ENCODE measurements at regions not wholly inside any gene's neighbourhood (a gene's known extent, or its start where the extent isn't known, plus 50 kb on each side); places are given as distances from the start of the nearest gene placed in this dataset.

DNA sequence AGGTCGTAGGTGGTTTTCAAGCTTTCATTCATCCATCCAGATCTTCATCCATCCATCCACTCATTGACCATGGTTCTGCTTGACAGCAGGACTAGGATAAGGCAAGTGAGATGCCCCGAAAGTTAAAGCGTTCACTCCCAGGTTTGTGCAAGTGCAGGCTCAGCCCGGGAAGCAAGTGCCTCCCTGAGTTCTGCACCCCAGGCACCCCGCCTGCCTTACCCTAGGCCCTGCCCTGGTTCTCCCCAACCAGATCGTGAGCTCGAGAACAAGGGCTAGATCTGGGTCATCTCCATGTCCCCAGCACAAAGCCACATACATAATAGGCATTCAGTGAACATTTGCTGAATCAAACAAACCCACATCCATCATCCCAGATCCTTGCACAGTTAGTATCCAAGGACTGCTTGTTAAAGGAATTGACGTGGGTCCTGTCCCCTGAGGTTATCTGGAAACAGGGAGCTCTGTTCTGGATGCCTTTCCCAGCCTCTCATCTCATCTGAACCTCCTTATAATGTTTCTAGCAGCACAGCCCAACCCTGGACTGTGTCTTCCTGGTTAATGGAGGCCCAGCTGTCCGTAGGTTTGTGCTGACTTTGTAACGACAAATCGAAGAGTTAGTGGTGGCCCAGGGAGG, 116.1 kb upstream of the GPC1 start:
- TF ChIP-seq, protein P1, sequence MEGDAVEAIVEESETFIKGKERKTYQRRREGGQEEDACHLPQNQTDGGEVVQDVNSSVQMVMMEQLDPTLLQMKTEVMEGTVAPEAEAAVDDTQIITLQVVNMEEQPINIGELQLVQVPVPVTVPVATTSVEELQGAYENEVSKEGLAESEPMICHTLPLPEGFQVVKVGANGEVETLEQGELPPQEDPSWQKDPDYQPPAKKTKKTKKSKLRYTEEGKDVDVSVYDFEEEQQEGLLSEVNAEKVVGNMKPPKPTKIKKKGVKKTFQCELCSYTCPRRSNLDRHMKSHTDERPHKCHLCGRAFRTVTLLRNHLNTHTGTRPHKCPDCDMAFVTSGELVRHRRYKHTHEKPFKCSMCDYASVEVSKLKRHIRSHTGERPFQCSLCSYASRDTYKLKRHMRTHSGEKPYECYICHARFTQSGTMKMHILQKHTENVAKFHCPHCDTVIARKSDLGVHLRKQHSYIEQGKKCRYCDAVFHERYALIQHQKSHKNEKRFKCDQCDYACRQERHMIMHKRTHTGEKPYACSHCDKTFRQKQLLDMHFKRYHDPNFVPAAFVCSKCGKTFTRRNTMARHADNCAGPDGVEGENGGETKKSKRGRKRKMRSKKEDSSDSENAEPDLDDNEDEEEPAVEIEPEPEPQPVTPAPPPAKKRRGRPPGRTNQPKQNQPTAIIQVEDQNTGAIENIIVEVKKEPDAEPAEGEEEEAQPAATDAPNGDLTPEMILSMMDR (IDR thresholded peaks at IDR 0.05): no peak
- no peak for TF ChIP-seq POLR2AphosphoS5 (IDR thresholded peaks at IDR 0.05; ENCODE audit: insufficient read depth in 1 of 2, low read depth in 1 of 2)
